ENCODE measurements at regions not wholly inside any gene's neighbourhood (a gene's known extent, or its start where the extent isn't known, plus 50 kb on each side); places are given as distances from the start of the nearest gene placed in this dataset.

- WGBS, 2 experiments (ENCODE audit: extremely low coverage in 2 of 2, insufficient read length in 1 of 2) = no CpG with 5 or more reads among the region's 1 CpG
- Histone ChIP-seq H2BK5ac (ENCODE audit: low read depth, low read length, poor library complexity, severe bottlenecking) (no peak overlapping the region), H3K79me1 (ENCODE audit: low read depth in 1 of 2, low read length in 2 of 2) (no peaks in the 10 kb centered on the region), H3K36me3 (ENCODE audit: control insufficient read depth, insufficient read depth, low read length) (no peaks in the 10 kb centered on the region), H3K27ac (ENCODE audit: insufficient read depth, low read length) (no peak overlapping the region), H4K5ac (ENCODE audit: low read depth, low read length) (no peak overlapping the region), H2AK5ac (ENCODE audit: low read depth, low read length) (no peak overlapping the region; the same call in 1 of the 2 replicates), H3K27me3 (ENCODE audit: control insufficient read depth, insufficient read depth, low read length) (no peaks in the 10 kb centered on the region), H3K4me1 (ENCODE audit: control insufficient read depth, insufficient read depth, low read length) (peaks cover 8% of the 10 kb centered on the region; the same call in 1 of the 2 replicates), H3K4ac (ENCODE audit: low read depth, low read length) (no peak overlapping the region), H3K4me3 (ENCODE audit: insufficient read depth, low read depth, low read length) (no peak overlapping the region), H4K8ac (ENCODE audit: low read depth in 2 of 2, low read length in 2 of 2) (no peak overlapping the region), H3K56ac (ENCODE audit: extremely low read depth, insufficient read depth, low read length) (no peak overlapping the region), H4K91ac (ENCODE audit: insufficient read depth, low read depth, low read length) (no peak overlapping the region), H2AFZ (replicated peaks; ENCODE audit: low read length, poor library complexity) (no peak overlapping the region), H2BK120ac (ENCODE audit: low read depth, low read length) (no peak overlapping the region), H2BK15ac (ENCODE audit: low read depth, low read length) (no peak overlapping the region), H3K23ac (ENCODE audit: low read depth, low read length) (no peak overlapping the region), H3K4me2 (ENCODE audit: low read depth, low read length) (no peak overlapping the region), H2AK9ac (replicated peaks; ENCODE audit: low read depth, low read length, poor library complexity) (no peak overlapping the region), H3K9ac (ENCODE audit: low read depth, low read length) (no peak overlapping the region), H3K9me3 (ENCODE audit: control insufficient read depth, insufficient read depth, low read length) (no peaks in the 10 kb centered on the region), H3K14ac (replicated peaks; ENCODE audit: low read depth, low read length) (no peak overlapping the region), H2BK20ac (ENCODE audit: low read depth, low read length) (no peak overlapping the region), H3K9me1 (ENCODE audit: insufficient read depth, low read length) (no peaks in the 10 kb centered on the region), H3K18ac (ENCODE audit: low read depth, low read length) (no peak overlapping the region), H4K20me1 (ENCODE audit: insufficient read depth, low read length) (no peaks in the 10 kb centered on the region)
- dilution Hi-C loops (cut with HindIII; ENCODE audit: low sequenced_read_pairs, unreplicated experiment) (no loop called here), in situ Hi-C loops (cut with MboI; ENCODE audit: low sequenced_read_pairs) (no loop called here), intact Hi-C loops (cut with micrococcal nuclease) (loop anchor here (10.0 kb wide), 1 partner anchor 528 kb away; the partner anchor contains the start of gene IGFBP3)
- CTCF ChIA-PET = interaction anchor here (0.5 to 0.7 kb wide), 2 partner anchors 13 to 530 kb away, joined by 3 read pairs; no protein-coding TSS in a partner anchor
- no peak for ATAC-seq (ENCODE audit: low read depth)
- BruUV-seq (replicated peaks) = no TSS peak
- TF ChIP-seq FOS (IDR thresholded peaks at IDR 0.05; ENCODE audit: low read depth, low read length) = no peak
- no peak for TF ChIP-seq MXI1 (IDR thresholded peaks at IDR 0.05; ENCODE audit: borderline replicate concordance, low read depth, low read length)
- TF ChIP-seq, protein P1, sequence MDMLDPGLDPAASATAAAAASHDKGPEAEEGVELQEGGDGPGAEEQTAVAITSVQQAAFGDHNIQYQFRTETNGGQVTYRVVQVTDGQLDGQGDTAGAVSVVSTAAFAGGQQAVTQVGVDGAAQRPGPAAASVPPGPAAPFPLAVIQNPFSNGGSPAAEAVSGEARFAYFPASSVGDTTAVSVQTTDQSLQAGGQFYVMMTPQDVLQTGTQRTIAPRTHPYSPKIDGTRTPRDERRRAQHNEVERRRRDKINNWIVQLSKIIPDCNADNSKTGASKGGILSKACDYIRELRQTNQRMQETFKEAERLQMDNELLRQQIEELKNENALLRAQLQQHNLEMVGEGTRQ (IDR thresholded peaks at IDR 0.05; ENCODE audit: low read depth, low read length) = no peak
- no peak for TF ChIP-seq MAFK (IDR thresholded peaks at IDR 0.05; ENCODE audit: low read depth, low read length)
- no peak for TF ChIP-seq SMC3 (IDR thresholded peaks at IDR 0.05; ENCODE audit: low read depth, low read length)
- no peak for TF ChIP-seq RFX5 (IDR thresholded peaks at IDR 0.05; ENCODE audit: low read depth, low read length)
- no peak for TF ChIP-seq RCOR1 (IDR thresholded peaks at IDR 0.05; ENCODE audit: insufficient replicate concordance, low read length)
- no peak for TF ChIP-seq POLR2A (IDR thresholded peaks at IDR 0.05; ENCODE audit: low read depth, low read length)
- TF ChIP-seq, protein P2, sequence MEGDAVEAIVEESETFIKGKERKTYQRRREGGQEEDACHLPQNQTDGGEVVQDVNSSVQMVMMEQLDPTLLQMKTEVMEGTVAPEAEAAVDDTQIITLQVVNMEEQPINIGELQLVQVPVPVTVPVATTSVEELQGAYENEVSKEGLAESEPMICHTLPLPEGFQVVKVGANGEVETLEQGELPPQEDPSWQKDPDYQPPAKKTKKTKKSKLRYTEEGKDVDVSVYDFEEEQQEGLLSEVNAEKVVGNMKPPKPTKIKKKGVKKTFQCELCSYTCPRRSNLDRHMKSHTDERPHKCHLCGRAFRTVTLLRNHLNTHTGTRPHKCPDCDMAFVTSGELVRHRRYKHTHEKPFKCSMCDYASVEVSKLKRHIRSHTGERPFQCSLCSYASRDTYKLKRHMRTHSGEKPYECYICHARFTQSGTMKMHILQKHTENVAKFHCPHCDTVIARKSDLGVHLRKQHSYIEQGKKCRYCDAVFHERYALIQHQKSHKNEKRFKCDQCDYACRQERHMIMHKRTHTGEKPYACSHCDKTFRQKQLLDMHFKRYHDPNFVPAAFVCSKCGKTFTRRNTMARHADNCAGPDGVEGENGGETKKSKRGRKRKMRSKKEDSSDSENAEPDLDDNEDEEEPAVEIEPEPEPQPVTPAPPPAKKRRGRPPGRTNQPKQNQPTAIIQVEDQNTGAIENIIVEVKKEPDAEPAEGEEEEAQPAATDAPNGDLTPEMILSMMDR (conservative IDR thresholded peaks at IDR 0.05; ENCODE audit: low read depth, low read length) = no peak
- TF ChIP-seq CHD1 (IDR thresholded peaks at IDR 0.05; ENCODE audit: low read depth, low read length) = no peak
- TF ChIP-seq MAZ (IDR thresholded peaks at IDR 0.05; ENCODE audit: borderline replicate concordance, low read depth, low read length) = no peak
- POLR2A ChIA-PET (ENCODE audit: unreplicated experiment) = no interaction called here
- DNase-seq = no peak
Observed at GRCh38 chr7:46452561-46453135, 531.6 kb upstream of the IGFBP3 start.

All from IMR-90 (cell line).